NCI-H82 (cell line): ENCODE measurements at regions not wholly inside any gene's neighbourhood (a gene's known extent, or its start where the extent isn't known, plus 50 kb on each side); places are given as distances from the start of the nearest gene placed in this dataset.

Experiments used
- DNase-seq: peaks from one replicate; lab custom pipeline; 2025; lab: John Stamatoyannopoulos, UW

- DNase-seq: no peak
Observed at GRCh38 chr13:63110466-63110865, 1694.8 kb upstream of the PCDH20 start.

DNA sequence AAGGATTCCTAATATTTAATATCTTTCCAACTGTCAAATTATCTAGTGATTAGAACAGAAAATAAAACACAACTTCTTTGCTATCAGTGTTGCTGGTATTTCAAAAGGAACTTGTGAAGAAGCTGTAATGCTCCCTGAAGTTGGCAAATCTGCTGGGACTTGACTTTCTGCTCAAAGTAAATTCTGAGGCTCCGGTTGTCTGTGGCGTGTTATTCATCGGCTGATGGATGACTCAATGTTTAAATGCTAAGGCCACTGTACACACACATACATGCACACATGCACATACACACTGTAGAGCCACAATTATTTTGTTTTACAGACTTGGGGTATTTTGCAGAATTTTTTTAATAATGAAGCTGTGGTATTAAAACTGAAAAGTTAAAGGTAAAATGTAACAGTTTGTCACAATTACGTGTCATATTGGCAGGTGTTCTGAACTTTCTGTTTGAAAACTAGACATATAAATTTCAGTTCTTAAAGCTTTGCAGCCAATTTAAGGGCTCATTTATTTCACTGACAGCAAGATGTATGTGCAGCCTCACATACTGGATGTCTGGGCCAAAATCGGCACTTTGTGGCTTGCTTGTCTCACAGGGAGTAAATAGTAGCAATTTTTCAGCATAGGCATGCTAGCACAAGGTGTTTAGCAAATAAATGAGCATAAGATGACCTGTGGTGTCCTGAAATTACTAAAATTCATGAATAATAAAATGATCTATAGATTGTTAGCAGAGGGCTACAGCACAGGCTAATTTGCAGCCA, 1691.7 kb upstream of the PCDH20 start:
- no peak for DNase-seq

DNA sequence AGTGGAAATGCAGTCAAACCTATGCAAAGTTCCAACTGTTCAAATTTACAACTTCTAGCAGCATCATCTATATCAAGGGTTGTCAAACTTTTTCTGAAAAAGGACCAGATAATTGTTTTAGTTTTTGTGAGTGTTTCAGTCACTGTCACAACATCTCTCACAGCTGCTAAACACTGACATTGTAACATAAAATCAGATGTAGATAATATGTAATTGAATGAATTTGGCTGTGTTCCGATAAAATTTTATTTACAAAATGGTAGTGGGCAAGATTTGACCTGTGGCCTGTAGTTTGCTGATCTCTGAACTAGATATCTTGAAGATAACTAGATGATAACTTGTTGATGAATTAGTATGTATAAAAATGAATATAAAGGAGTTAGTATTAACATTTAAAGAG, 1679.1 kb upstream of the PCDH20 start:
- DNase-seq: no peak

DNA sequence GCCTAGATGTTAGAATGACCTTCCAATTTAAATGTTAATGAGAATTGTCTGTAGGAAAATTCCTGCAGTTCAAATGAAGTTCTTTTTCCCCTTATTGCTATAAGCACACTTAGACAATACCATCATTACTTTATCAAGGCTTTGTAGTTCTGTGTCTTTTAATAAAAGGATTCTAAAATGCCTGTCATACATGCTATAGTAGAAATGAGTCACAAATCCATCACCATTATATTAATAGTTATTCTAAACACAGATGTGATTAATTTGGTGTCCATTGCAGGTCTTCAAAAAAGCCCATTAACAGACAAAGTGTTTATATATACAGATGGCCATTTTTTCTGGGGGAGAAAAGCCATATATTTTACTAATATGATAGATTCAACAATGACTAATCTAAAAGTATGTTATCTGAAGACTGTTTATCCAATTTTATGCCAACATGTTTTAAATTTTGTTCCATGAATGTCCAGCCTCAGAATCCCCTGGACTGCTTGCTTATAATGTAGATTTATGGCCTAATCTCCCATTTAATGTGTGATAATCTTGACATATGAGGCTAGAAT, 1678.3 kb upstream of the PCDH20 start:
- no peak for DNase-seq

DNA sequence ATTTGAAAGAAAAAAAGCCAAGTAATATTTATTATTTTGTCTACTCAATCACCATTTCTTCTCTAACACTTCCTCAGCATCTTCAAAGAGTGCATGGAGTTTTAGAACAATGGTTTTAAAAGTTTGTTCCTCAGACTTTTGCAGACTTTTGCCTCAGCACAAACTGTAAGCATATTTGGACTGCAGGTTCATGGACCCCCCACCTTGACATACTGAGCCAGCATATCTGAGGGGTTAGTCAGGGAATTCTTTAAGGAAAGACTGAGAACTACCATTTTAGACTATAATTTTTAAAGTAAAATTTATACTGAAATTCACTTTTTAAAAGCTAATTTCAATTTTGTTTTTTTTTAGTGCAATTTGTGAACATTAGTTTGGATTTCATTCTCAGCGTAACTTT, 1676.8 kb upstream of the PCDH20 start:
- DNase-seq: no peak

DNA sequence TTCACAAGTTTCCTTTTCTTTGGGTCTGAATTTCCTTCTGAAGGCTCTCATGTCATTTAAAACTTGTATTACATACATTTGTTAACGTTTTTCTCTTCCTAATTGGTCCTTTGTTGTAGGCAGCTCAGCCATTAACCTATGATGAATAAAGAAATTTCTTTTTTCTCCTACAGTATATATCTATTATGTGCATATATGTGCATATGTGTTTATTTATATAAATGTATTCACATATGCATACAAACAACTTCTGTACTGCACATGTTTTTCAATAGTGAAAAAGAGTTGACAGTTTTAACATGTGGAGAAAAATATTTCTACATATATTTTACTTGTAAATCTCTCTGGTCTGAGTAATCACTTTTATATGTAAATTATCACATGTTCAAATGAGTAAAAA, 1674.9 kb upstream of the PCDH20 start:
- DNase-seq: no peak

GRCh38 chr13:63088226-63088625, 1672.6 kb upstream of the PCDH20 start:
- no peak for DNase-seq

- DNase-seq: no peak
Observed at GRCh38 chr13:63086286-63086685, 1670.6 kb upstream of the PCDH20 start.

- DNase-seq: no peak
Observed at GRCh38 chr13:63085851-63086250, 1670.2 kb upstream of the PCDH20 start.

GRCh38 chr13:63081400-63082014, 1665.9 kb upstream of the PCDH20 start:
- no peak for DNase-seq

- DNase-seq: no peak
Observed at GRCh38 chr13:63075126-63075525, 1659.5 kb upstream of the PCDH20 start.

- DNase-seq: no peak
Observed at GRCh38 chr13:63050287-63050686, 1634.6 kb upstream of the PCDH20 start.

DNA sequence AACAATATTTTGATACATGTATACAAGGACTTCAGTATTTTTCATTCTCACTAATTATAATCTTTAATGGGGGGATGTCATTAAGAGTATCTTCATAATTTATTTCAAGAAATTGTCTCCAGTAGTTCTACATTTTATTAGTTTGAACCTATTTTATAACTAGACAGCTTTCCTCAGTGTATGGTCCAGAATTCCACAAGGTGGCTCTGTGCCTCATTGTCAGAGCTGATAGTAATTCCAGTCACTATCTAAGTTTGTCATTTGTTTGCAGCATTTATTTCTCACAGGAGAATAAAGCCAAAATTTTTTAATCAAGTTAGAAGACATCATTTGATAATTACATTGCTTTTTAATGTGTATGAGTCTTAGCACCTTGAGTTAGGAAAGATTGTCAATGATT, 1633.0 kb upstream of the PCDH20 start:
- DNase-seq: no peak

- DNase-seq: peak; percentile 53
Observed at GRCh38 chr13:63044589-63045313, 1629.1 kb upstream of the PCDH20 start.

GRCh38 chr13:63042686-63043085, 1627.0 kb upstream of the PCDH20 start:
- DNase-seq: no peak

- DNase-seq: no peak
Observed at GRCh38 chr13:63041640-63042414, 1626.2 kb upstream of the PCDH20 start.

DNA sequence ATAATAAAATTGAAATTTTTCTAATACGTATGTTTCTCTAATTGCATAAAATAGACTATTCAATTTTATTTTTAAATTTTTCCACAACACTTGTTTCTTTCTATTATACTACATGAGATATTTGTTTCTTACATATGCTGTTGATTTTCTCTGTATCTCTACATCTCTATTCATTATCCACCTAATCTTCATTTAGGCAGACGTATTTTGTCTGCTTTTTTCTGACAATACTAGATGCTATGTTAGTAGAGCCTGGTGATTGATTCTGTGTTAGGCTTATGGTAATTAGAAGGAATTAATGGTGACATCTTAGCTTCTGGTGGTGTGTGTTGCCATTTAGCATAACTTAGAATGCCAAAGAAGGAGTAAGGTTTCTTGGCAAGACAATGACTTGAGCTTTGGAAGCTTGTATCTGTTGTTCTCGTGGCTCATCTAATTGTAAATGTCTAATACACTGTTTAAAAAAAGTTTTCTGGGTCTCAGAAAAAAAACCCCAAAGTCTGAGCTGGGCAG, 1610.7 kb upstream of the PCDH20 start:
- no peak for DNase-seq

- no peak for DNase-seq
Observed at GRCh38 chr13:63025741-63026140, 1610.1 kb upstream of the PCDH20 start.

DNA sequence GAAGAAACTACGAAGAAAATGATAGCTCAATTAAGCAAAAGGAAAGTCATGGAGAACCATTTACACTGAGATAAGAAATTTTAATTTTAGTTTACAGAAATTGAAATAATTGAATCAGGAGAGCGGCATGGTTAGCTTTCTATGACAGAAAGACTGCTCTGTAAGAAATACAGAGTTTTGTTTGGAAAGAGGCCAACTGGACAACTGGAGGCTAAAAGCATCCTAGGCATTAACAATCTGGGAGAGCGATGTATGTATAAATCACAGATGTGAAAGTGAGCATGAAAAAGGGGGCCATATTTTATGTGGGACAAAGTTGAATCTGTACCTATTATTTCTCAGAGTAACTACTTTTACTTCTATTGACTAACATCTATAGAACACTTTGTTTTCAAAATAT, 1608.8 kb upstream of the PCDH20 start:
- no peak for DNase-seq

DNA sequence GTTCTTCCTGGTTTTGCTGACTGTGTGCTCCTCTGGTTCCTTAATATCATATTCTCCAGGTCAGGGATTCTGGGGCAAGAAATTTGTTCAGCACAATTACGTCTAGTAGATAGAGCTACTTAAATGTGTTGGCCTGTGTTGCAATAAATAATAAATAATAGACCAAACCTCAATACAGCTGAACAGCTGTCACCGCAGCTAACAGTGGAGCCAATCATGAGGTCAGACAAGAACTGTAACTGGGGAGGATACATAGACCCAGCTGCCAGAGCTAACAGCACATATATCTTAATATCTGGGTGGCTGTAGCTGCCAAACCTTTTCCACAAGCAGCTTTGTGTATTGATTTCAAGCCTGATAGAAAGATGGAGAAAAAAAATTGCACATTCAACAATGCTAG, 1596.3 kb upstream of the PCDH20 start:
- DNase-seq: no peak

DNA sequence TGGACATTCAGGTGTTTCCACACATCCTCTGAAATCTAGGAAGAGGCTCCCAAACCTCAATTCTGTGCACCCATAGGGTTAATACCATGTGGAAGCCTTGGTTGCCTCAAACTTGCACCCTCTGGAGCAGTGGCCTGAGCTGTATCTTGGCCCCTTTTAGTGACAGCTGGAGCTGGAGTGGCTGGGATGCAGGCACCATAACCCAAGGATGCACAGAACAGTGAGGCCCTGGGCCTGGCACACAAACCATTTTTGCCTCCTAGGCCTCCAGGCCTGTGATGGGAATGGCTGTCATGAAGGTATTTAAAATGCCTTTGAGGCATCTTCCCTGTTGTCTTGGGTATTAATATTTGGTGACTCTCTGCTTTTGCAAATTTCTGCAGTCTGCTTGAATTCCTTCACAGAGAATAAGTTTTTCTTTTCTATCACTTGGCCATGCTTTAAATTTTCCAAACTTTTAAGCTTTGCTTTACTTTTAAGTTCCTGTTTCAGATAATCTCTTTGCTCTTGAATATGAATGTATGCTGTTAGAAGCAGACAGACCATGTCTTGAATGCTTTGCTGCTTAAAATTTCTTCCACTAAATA, 1594.5 kb upstream of the PCDH20 start:
- no peak for DNase-seq

DNA sequence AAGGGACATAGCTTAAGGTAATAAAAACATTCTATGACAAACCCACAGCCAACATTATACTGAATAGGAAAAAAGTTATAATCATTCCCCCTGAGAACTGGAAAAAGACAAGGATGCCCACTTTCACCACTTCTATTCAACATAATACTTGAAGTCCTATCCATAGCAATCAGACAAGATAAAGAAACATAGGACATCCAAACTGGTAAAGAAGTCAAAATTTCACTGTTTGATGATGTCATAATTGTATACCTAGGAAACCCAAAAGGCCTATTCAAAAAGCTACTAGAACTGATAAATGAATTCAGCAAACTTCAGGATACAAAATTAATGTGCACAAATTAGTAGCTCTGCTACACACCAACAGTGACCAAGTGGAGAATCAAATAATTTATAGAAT, 1590.0 kb upstream of the PCDH20 start:
- no peak for DNase-seq
